GM19351 (cell line): ENCODE measurements at regions not wholly inside any gene's neighbourhood (a gene's known extent, or its start where the extent isn't known, plus 50 kb on each side); places are given as distances from the start of the nearest gene placed in this dataset.

Experiments
- ATAC-seq: cut with Tn5 transposase; IDR thresholded peaks from one replicate; pipeline ENCODE4 v1.9.1; 2021; ENCODE audit warnings: mild to moderate bottlenecking, moderate library complexity; ENCODE audit not compliant: unreplicated experiment

- no peak for ATAC-seq
Observed at GRCh38 chr7:148472406-148472805, 118.2 kb upstream of the C7orf33 start.

GRCh38 chr7:148473703-148474480 is 116.7 kb upstream of the C7orf33 start:
- no peak for ATAC-seq

- no peak for ATAC-seq
Observed at GRCh38 chr7:148474481-148475025, 116.0 kb upstream of the C7orf33 start.

- no peak for ATAC-seq
Observed at GRCh38 chr7:148478551-148478950, 112.0 kb upstream of the C7orf33 start.

GRCh38 chr7:148480479-148481146 is 110.0 kb upstream of the C7orf33 start:
- ATAC-seq = peak; percentile 42

GRCh38 chr7:148481147-148481526 is 109.4 kb upstream of the C7orf33 start:
- ATAC-seq = no peak

GRCh38 chr7:148481971-148482626 is 108.5 kb upstream of the C7orf33 start:
- ATAC-seq = no peak

- no peak for ATAC-seq
Observed at GRCh38 chr7:148483515-148484308, 106.9 kb upstream of the C7orf33 start.

- ATAC-seq = no peak
Observed at GRCh38 chr7:148484486-148484885, 106.1 kb upstream of the C7orf33 start.

GRCh38 chr7:148485618-148486017 is 104.9 kb upstream of the C7orf33 start:
- ATAC-seq = no peak

- ATAC-seq = no peak
Observed at GRCh38 chr7:148486937-148487336, 103.6 kb upstream of the C7orf33 start.

- no peak for ATAC-seq
Observed at GRCh38 chr7:148487912-148488311, 102.7 kb upstream of the C7orf33 start.

GRCh38 chr7:148489678-148490077 is 100.9 kb upstream of the C7orf33 start:
- no peak for ATAC-seq

- ATAC-seq = no peak
Observed at GRCh38 chr7:148492157-148492860, 98.3 kb upstream of the C7orf33 start.

GRCh38 chr7:148495605-148496004 is 95.0 kb upstream of the C7orf33 start:
- no peak for ATAC-seq

GRCh38 chr7:148500978-148501377 is 89.6 kb upstream of the C7orf33 start:
- ATAC-seq = no peak

- no peak for ATAC-seq
Observed at GRCh38 chr7:148503900-148504487, 86.6 kb upstream of the C7orf33 start.

GRCh38 chr7:148505645-148506375 is 84.8 kb upstream of the C7orf33 start:
- ATAC-seq = no peak

GRCh38 chr7:148507064-148507573 is 83.4 kb upstream of the C7orf33 start:
- peak; percentile 97 for ATAC-seq
